HG03460 (cell line): ENCODE measurements at regions not wholly inside any gene's neighbourhood (a gene's known extent, or its start where the extent isn't known, plus 50 kb on each side); places are given as distances from the start of the nearest gene placed in this dataset.

Source experiments
- ATAC-seq: cut with Tn5 transposase; IDR thresholded peaks from one replicate; pipeline ENCODE4 v1.9.1; 2021; ENCODE audit not compliant: unreplicated experiment

DNA sequence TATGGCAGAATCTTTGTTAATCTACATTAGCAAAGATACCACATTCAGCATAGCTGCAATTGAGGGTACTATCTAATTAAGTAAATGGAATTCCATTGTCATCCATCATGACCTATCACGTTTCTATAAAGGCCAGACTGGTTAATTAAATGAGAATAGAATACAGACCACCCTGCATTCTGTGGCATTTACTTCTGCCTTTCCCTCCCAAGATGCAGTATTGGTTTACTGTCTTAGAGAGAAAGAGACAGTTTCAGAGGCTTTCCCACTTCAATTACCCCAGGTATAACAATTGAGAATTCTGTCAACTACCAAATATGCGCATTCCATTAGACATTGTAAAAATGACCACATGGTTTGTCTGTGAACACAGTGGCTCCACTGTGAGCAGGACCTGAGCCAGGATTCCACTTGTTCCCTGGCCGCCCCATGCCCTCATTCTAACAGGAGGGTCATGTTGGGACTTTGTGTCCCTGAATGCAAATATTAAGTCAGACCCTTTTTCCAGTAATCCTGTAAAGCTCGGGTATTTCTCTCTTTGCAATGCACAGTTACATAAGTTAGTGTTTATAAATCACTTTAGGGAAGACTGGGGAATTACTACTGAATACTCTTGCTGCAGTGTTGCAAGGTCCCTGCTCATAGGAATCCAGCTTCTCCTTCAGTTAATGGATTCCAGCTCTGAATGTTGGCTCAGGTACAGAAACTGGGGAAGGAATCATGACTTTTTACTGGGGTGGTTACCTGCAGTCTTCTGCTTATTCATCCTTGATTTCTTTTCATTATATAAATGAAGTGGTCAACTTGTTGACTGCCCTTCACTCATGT is 261.0 kb downstream of the PDGFC start:
- no peak for ATAC-seq

- ATAC-seq = no peak
These were observed 266.3 kb downstream of the PDGFC start for GRCh38 chr4:156705311-156705710.

DNA sequence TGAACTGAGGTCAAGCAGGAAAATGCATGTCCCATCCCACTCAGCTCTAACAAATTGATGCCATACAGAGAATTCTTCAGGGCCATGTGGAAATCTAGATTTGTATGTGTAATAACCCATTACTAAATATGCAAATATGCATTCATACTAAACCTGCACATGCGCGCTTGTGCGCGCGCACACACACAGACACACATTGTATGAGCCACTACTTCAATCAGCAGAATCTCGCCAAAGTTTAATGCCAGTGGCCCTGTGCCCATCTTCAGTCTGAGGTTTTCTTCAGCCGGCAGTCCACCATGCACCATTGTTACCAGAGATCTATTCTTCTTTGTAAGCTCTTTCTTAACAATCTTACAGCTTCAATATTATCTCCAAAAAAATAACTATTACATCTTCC is 276.4 kb downstream of the PDGFC start:
- ATAC-seq = no peak

DNA sequence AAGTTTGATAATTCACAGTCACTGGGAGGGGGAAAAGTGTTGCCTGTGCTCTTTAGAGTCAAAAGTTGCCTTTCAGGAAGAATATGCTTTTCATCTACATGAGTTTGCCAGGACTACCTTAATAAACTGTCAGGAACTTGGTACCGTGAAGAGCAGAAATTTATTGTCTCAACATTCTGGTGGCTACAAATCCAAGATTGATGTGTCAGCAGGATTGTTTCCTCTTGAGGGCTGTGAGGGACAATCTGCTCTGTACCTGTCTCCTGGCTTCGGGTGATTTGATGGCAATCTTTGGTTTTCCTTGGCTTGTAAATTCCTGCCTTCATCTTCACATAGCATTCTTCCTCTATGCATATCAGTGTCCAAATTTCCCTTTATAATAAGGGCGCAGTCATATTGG is 277.2 kb downstream of the PDGFC start:
- no peak for ATAC-seq

GRCh38 chr4:156693557-156693956 is 278.0 kb downstream of the PDGFC start:
- no peak for ATAC-seq

DNA sequence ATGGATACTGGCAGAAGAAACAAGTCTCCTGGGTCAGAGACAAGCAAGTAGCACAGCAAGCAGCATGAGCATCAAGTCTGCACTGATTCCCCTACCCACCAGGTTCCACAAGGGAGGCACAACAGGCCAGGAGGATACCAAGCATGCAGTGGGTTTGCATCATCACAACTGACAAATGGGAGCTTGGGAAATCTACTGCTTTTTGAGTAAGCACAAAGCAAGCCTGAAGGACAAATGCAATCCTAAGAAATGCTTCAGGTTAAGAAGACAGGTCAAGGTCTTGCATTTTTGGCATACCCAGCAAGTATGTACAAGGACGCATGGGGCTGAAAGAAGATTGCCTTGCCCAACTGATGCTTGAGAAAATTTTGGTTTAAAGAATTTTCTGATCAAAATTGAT is 279.6 kb downstream of the PDGFC start:
- no peak for ATAC-seq

DNA sequence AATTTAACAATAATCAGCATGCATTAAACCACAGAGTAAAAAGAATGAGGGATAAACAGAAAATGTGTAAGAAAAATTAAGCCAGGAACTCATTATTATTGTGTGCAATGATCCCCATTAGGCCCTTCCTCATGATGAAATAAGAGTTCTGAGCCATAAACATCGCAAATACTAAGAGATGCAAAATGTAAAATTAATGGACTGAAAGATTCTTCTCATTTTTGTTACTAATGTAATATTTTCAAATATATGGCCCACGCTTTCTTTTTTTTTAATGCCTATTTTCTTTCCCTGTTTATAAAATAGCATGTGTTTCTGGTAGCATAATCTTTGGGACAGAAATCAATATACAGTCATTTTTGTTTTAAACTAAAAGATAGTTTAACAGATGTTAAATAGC is 281.0 kb downstream of the PDGFC start:
- no peak for ATAC-seq

GRCh38 chr4:156686120-156686519 is 285.5 kb downstream of the PDGFC start:
- no peak for ATAC-seq

- no peak for ATAC-seq
These were observed 286.3 kb downstream of the PDGFC start for GRCh38 chr4:156685308-156685707.

GRCh38 chr4:156677656-156678055 is 293.9 kb downstream of the PDGFC start:
- no peak for ATAC-seq

DNA sequence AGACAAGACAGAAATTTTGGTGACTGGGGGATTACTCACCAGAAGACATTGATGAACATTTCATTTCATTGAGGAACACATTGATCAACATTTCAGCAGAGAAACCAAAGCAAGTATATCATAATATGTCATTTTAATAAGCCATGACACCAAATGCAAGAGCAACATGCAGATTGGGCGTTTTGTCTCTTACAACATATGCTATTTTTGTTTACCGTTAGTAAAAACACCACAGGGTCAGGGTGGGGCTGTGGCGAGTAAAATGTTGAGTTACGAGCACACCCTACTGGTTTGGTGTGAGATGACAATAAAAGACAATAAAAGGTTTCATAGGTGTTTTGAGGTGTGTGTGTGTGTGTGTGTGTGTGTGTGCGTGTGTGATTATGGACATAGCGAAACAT is 294.5 kb downstream of the PDGFC start:
- no peak for ATAC-seq

GRCh38 chr4:156676116-156676851 is 295.3 kb downstream of the PDGFC start:
- ATAC-seq = no peak

DNA sequence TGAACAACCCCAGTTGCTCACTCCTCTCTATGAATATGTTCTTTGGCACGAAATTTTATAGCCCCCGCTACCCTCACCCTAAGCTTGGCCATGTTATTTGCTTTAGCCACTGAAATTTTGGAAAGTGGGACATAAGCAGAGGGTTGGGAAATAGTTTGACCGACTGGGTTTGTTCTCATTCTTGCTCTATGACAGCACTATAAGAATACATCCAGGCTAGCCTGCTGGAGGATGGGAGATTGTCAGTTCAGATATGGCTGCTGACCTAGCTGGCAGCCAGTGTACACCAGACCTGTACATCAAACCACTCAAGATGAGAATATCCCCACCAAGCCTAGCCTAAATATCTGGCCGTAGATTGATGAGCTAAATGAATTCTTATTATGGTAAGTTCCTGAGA is 298.1 kb downstream of the PDGFC start:
- ATAC-seq = no peak

DNA sequence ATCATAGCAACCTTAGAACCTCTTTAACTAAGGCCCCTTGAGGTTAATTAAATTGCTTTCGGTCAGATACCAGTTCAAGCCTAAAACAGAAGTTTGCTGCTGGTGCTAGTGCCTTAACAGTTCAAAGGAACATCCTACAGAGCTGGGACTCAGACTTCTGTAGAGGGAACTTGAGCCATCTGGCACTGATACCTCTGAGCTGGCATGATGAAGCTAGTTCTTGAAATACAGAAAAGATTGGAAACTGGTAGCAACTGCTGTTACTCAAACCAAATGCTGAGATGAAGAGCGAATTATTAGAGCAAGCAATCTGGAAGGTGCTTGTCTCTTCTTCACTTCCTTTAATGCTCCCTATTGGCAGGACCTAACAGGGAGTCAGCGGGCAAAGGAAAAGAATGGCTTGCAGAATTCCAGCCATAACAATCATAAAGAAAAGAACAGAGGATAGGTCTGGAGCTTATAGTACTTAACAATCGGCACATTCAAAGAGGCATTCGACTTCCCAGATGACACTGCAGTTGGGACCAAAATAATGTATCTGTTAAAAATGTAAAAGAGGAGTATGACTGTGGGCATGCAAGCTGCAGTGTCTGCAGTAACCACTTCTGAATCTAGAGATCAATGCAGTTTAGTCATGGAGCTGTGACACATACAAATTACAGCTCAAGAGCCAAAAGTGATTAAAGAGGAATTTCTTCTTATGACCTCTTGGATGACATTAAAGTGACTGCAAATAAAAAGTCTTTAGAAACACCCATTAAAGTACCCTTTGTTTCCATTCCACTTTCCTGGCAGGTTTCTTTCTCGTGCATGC is 298.9 kb downstream of the PDGFC start:
- no peak for ATAC-seq

- ATAC-seq = no peak
These were observed 305.7 kb downstream of the PDGFC start for GRCh38 chr4:156665780-156666366.

- no peak for ATAC-seq
These were observed 307.9 kb downstream of the PDGFC start for GRCh38 chr4:156663663-156664062.

DNA sequence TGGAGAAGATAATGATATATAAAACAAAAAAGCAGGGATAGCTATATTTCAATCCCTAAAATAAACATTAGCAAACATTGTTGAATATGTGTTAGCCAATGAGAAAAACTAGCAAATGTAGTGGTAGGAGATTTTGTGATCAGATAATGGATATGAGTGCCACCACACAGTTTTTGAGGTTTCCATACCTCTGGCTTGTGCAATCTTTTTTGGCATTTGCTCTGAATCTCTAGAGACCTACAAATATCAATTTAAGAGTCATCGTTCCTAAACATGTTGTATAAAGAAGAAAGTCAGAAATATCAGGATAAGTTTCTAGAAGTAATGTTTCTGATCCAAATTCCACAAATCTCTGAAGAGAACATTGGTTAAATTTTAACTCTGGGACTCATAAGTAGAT is 308.7 kb downstream of the PDGFC start:
- ATAC-seq = no peak

DNA sequence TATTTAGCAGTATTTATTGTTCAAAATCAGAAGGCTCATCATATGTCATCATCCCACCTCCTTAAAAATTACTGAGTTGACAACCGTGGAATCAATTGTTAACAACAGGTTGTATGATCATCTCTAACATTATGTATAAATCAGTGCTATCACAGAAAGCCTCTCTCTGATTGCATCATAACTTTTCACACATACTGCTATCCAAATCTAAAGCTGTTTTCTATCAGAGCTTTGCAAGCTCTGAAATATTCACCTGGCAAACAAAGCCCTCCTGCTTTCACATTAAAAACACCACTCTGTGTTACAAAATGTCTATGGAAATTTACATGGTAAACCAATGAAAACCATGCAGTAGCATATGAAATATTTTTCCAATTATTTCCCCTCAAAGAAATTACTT is 310.0 kb downstream of the PDGFC start:
- ATAC-seq = no peak

- ATAC-seq = no peak
These were observed 311.1 kb downstream of the PDGFC start for GRCh38 chr4:156660465-156660864.

GRCh38 chr4:156659983-156660382 is 311.6 kb downstream of the PDGFC start:
- no peak for ATAC-seq

- no peak for ATAC-seq
These were observed 312.0 kb downstream of the PDGFC start for GRCh38 chr4:156659570-156659969.
